HCT116 (cell line): ENCODE measurements at regions not wholly inside any gene's neighbourhood (a gene's known extent, or its start where the extent isn't known, plus 50 kb on each side); places are given as distances from the start of the nearest gene placed in this dataset.

ENCODE experiments used
- ATAC-seq: fragments of 200-7000 bp; cut with Tn5 transposase; 2 replicates; pipeline ENCODE4 v1.9.1; 2020; ENCODE audit warnings: mild to moderate bottlenecking, moderate library complexity
- BruUV-seq: library from RNA; stranded (reverse); fragments of 400-500 nt; replicated peaks from 2 replicates; lab custom pipeline; 2021; lab: Mats Ljungman, UMichigan
- CTCF ChIA-PET: fragments of 300-600 bp; sonication (Branson Sonifier 250); formaldehyde crosslinking; loops from one replicate; lab custom pipeline; 2021; ENCODE audit warnings: antibody characterized with exemption; lab: Charles Lee
- POLR2A ChIA-PET: fragments of 300-600, 350-600 bp; sonication (Branson Sonifier 250); formaldehyde crosslinking; loops from one replicate; lab custom pipeline; 2021; ENCODE audit warnings: antibody characterized with exemption; lab: Charles Lee
- RAD21 ChIA-PET, 2 experiments: fragments of 300-600 bp; sonication (Branson Sonifier 250); formaldehyde crosslinking; loops; one replicate each; lab custom pipeline; 2023; ENCODE audit warnings: low total read pairs in 2 of 2; ENCODE audit not compliant: uncharacterized antibody in 2 of 2, unreplicated experiment in 2 of 2, low non-redundant PET in 1 of 2; lab: Charles Lee
- DNase-seq: peaks from one replicate; pipeline ENCODE4 v3.0.0-alpha.2; 2010; ENCODE audit warnings: low read depth, low spot score
- H2AFZ ChIP-seq: fragments of 200-600 bp; shearing (Covaris generic), sonication (generic); 2 replicates; pipeline ENCODE4 v1.6.1; 2017; ENCODE audit warnings: low read depth, mixed run types, mixed read lengths, antibody characterized with exemption, low read length; ENCODE audit not compliant: poor library complexity, severe bottlenecking
- H3K27ac ChIP-seq: 2 replicates; pipeline ENCODE4 v1.5.1; 2012; ENCODE audit warnings: low read depth, low read length
- H3K27me3 ChIP-seq: fragments of 200-600 bp; sonication (generic); 2 replicates; pipeline ENCODE4 v1.6.1; 2016; ENCODE audit warnings: mixed run types, low read length, mixed read lengths; ENCODE audit not compliant: insufficient read depth
- H3K36me3 ChIP-seq, 2 experiments: fragments of 200-500 bp in 1 of 2; fragments of 200-600 bp in 1 of 2; sonication (Bioruptor generic) in 1 of 2; sonication (generic) in 1 of 2; 2 replicates each; pipeline versions ENCODE4 v1.5.1 to v1.6.1; 2014 to 2016; ENCODE audit warnings: low read length in 2 of 2, inconsistent platforms in 1 of 2, mixed read lengths in 1 of 2, mixed run types in 1 of 2; ENCODE audit not compliant: insufficient read depth in 2 of 2, control insufficient read depth in 1 of 2
- H3K4me1 ChIP-seq, 2 experiments: fragments of 200-600 bp in 1 of 2; sonication (generic) in 1 of 2; 2 replicates each; pipeline versions ENCODE4 v1.5.1 to v1.6.1; 2012 to 2017; ENCODE audit warnings: low read length in 2 of 2, inconsistent platforms in 1 of 2, mild to moderate bottlenecking in 1 of 2, mixed read lengths in 1 of 2, mixed run types in 1 of 2, moderate library complexity in 1 of 2; ENCODE audit not compliant: insufficient read depth in 2 of 2, control insufficient read depth in 1 of 2
- H3K4me2 ChIP-seq: fragments of 200-600 bp; sonication (generic); 2 replicates; pipeline ENCODE4 v1.6.1; 2017; ENCODE audit warnings: mixed run types, low read length, mixed read lengths
- H3K4me3 ChIP-seq, 2 experiments: fragments of 200-600 bp in 1 of 2; sonication (generic) in 1 of 2; replicated peaks in 1 of 2; 2 replicates each; pipeline ENCODE4 v1.5.1; 2011 to 2016; ENCODE audit warnings: low read length in 2 of 2, control low read depth in 1 of 2, low read depth in 1 of 2, mild to moderate bottlenecking in 1 of 2, mixed read lengths in 1 of 2, mixed run types in 1 of 2
- H3K79me2 ChIP-seq: fragments of 200-600 bp; sonication (generic); 2 replicates; pipeline ENCODE4 v1.6.1; 2017; ENCODE audit warnings: mild to moderate bottlenecking, mixed run types, low read length, moderate library complexity, mixed read lengths; ENCODE audit not compliant: insufficient read depth
- H3K9ac ChIP-seq: fragments of 200-600 bp; sonication (generic); 2 replicates; pipeline ENCODE4 v1.6.1; 2016; ENCODE audit warnings: low read length, mixed read lengths
- H3K9me2 ChIP-seq: fragments of 200-600 bp; sonication (generic), shearing (Covaris generic); 2 replicates; pipeline ENCODE4 v1.6.1; 2017; ENCODE audit warnings: mixed run types, mild to moderate bottlenecking, moderate library complexity; ENCODE audit not compliant: insufficient read depth
- H3K9me3 ChIP-seq, 2 experiments: fragments of 200-500 bp in 1 of 2; fragments of 200-600 bp in 1 of 2; sonication (Bioruptor generic) in 1 of 2; sonication (generic) in 1 of 2; 2 replicates each; pipeline ENCODE4 v1.6.1; 2014 to 2017; ENCODE audit warnings: low read length in 2 of 2, mixed read lengths in 2 of 2, inconsistent platforms in 1 of 2, low read depth in 1 of 2, mild to moderate bottlenecking in 1 of 2, mixed run types in 1 of 2, moderate library complexity in 1 of 2; ENCODE audit not compliant: control insufficient read depth in 1 of 2, insufficient read depth in 1 of 2
- H4K20me1 ChIP-seq: fragments of 200-600 bp; sonication (generic), shearing (Covaris generic); 2 replicates; pipeline ENCODE4 v1.6.1; 2017; ENCODE audit warnings: mixed run types, mild to moderate bottlenecking, moderate library complexity; ENCODE audit not compliant: insufficient read depth
- ATF3 ChIP-seq: IDR thresholded peaks from 2 replicates; pipeline ENCODE4 v1.6.1; 2012
- CBX3 ChIP-seq: IDR thresholded peaks from 2 replicates; pipeline ENCODE4 v1.6.1; 2012; ENCODE audit warnings: low read depth
- CEBPB ChIP-seq: IDR thresholded peaks from 2 replicates; pipeline ENCODE4 v1.6.1; 2012; ENCODE audit warnings: low read depth
- CTCF ChIP-seq, 3 experiments: fragments of 200-600 bp in 1 of 3; sonication (generic) in 1 of 3; IDR thresholded peaks in 2 of 3; conservative IDR thresholded peaks in 1 of 3; 2 replicates each; pipeline ENCODE4 v1.5.1; 2012 to 2017; ENCODE audit warnings: low read depth in 2 of 3, low read length in 2 of 3, antibody characterized with exemption in 1 of 3, borderline replicate concordance in 1 of 3, control low read depth in 1 of 3, mild to moderate bottlenecking in 1 of 3, mixed read lengths in 1 of 3, mixed run types in 1 of 3, moderate library complexity in 1 of 3; ENCODE audit not compliant: insufficient read depth in 1 of 3
- ELF1 ChIP-seq: IDR thresholded peaks from 2 replicates; pipeline ENCODE4 v1.6.1; 2012; ENCODE audit warnings: low read depth, borderline replicate concordance
- EZH2 ChIP-seq: fragments of 200-600 bp; sonication (generic); IDR thresholded peaks from 2 replicates; pipeline ENCODE4 v1.6.1; 2017; ENCODE audit warnings: antibody characterized with exemption, mixed run types
- EZH2phosphoT487 ChIP-seq: fragments of 200-600 bp; IDR thresholded peaks from 2 replicates; pipeline ENCODE4 v1.6.1; 2018; ENCODE audit warnings: antibody characterized with exemption, borderline replicate concordance
- FOSL1 ChIP-seq: IDR thresholded peaks from 2 replicates; pipeline ENCODE4 v1.6.1; 2012; ENCODE audit warnings: low read depth
- JUND ChIP-seq: IDR thresholded peaks from 2 replicates; pipeline ENCODE4 v1.6.1; 2012
- MAX ChIP-seq: IDR thresholded peaks from 2 replicates; pipeline ENCODE4 v1.6.1; 2012
- POLR2A ChIP-seq: IDR thresholded peaks from 2 replicates; pipeline ENCODE4 v1.7.0; 2011; ENCODE audit warnings: borderline replicate concordance; ENCODE audit not compliant: insufficient read depth, insufficient read length; ENCODE audit errors: extremely low read depth
- REST ChIP-seq: IDR thresholded peaks from 2 replicates; pipeline ENCODE4 v1.6.1; 2012; ENCODE audit warnings: low read depth
- SIN3A ChIP-seq: IDR thresholded peaks from 2 replicates; pipeline ENCODE4 v1.6.1; 2012; ENCODE audit warnings: low read depth
- SP1 ChIP-seq: IDR thresholded peaks from 2 replicates; pipeline ENCODE4 v1.6.1; 2012; ENCODE audit warnings: low read depth
- SRF ChIP-seq: IDR thresholded peaks from 2 replicates; pipeline ENCODE4 v1.6.1; 2012; ENCODE audit warnings: low read depth
- TCF7L2 ChIP-seq: IDR thresholded peaks from 2 replicates; pipeline ENCODE4 v1.7.0; 2011; ENCODE audit warnings: borderline replicate concordance, inconsistent platforms; ENCODE audit not compliant: insufficient read depth, insufficient read length; ENCODE audit errors: extremely low read depth
- ZBTB33 ChIP-seq: IDR thresholded peaks from 2 replicates; pipeline ENCODE4 v1.6.1; 2011; ENCODE audit warnings: mild to moderate bottlenecking, low read length, moderate library complexity; ENCODE audit not compliant: insufficient replicate concordance; ENCODE audit errors: extremely low read depth
- ZFX ChIP-seq: fragments of 450-650 bp; IDR thresholded peaks from 2 replicates; pipeline ENCODE4 v1.6.1; 2017
- ZNF274 ChIP-seq: fragments of 200-500 bp; sonication (Bioruptor generic); IDR thresholded peaks from 2 replicates; pipeline ENCODE4 v1.6.1; 2014; ENCODE audit warnings: mild to moderate bottlenecking, low read depth, low read length, inconsistent platforms
- intact Hi-C: fragments of 100-400 bp; cut with micrococcal nuclease; formaldehyde crosslinking; loops from 2 replicates; pipeline ENCODE4 v1.10.0; 2022

- ATAC-seq (no peak), DNase-seq (no peak)
- intact Hi-C loops = no loop called here
- Histone ChIP-seq H3K79me2 (no peaks in the 10 kb centered on the region), H2AFZ (no peak overlapping the region), H3K9ac (no peak overlapping the region), H3K9me2 (no peaks in the 10 kb centered on the region), H3K4me2 (no peak overlapping the region), H3K4me3 (no peak overlapping the region), H3K27ac (no peak overlapping the region; the same call in 1 of the 2 replicates), H3K4me1 (no peaks in the 10 kb centered on the region), H3K9me3 (no peaks in the 10 kb centered on the region), H4K20me1 (no peaks in the 10 kb centered on the region), H3K36me3 (no peaks in the 10 kb centered on the region), H3K27me3 (no peaks in the 10 kb centered on the region)
- no TSS peak for BruUV-seq
- no peak for TF ChIP-seq MAX
- TF ChIP-seq TCF7L2 = no peak
- no peak for TF ChIP-seq JUND
- TF ChIP-seq ZBTB33 = no peak
- no peak for TF ChIP-seq ZNF274
- TF ChIP-seq ZFX = no peak
- no peak for TF ChIP-seq CEBPB
- TF ChIP-seq SRF = no peak
- no peak for TF ChIP-seq ELF1
- TF ChIP-seq SP1 = no peak
- no peak for TF ChIP-seq CBX3
- TF ChIP-seq SIN3A = no peak
- TF ChIP-seq POLR2A = no peak
- no peak for TF ChIP-seq REST
- TF ChIP-seq EZH2 = no peak
- TF ChIP-seq FOSL1 = no peak
- TF ChIP-seq EZH2phosphoT487 = no peak
- TF ChIP-seq ATF3 = no peak
- TF ChIP-seq CTCF (IDR thresholded peaks at IDR 0.05 in 2 of 3, conservative IDR thresholded peaks at IDR 0.05 in 1 of 3; ENCODE audit: borderline replicate concordance in 1 of 3, insufficient read depth in 1 of 3, low read depth in 2 of 3, low read length in 2 of 3) = no peak
- ChIA-PET CTCF (no interaction called here), POLR2A (no interaction called here), RAD21 (interaction anchor here in 1 of 2 experiments (0.6 kb wide), 1 partner anchor 26 kb away, joined by 3 read pairs; no protein-coding TSS in a partner anchor)
Measured at GRCh38 chr7:1300636-1301035, 68.0 kb downstream of the UNCX start.
